Activated T-cell treated with anti-CD3 and anti-CD28 coated beads, Interleukin-2, amount 50 U/mL, for 72 hours (primary cell): ENCODE measurements at regions not wholly inside any gene's neighbourhood (a gene's known extent, or its start where the extent isn't known, plus 50 kb on each side); places are given as distances from the start of the nearest gene placed in this dataset.
"Not testable (repeated sequence)": the region's sequence is repeated elsewhere in the genome, so short reads cannot be mapped to it uniquely, and the experiment has no call there.

ENCODE experiments used
- ATAC-seq, 2 donors: fragments of 150-1000 bp; cut with Tn5 transposase; replicated peaks in 1 of 2; 2 replicates each; pipeline ENCODE4 v1.10.0; 2021; ENCODE audit warnings: moderate library complexity in 2 of 2, mild to moderate bottlenecking in 1 of 2
- DNase-seq, 2 donors: peaks; one replicate each; pipeline ENCODE4 v3.0.0; 2021 to 2022; ENCODE audit warnings: mixed read lengths in 1 of 2
- H3K27ac Mint-ChIP-seq: one replicate; pipeline ENCODE4 v1.8.0; 2022; ENCODE audit warnings: mild to moderate bottlenecking, moderate library complexity, mixed read lengths
- H3K27me3 Mint-ChIP-seq: one replicate; pipeline ENCODE4 v1.8.0; 2022; ENCODE audit warnings: low read depth, mixed read lengths
- H3K36me3 Mint-ChIP-seq, 2 donors: one replicate each; pipeline ENCODE4 v1.8.0; 2022; ENCODE audit warnings: mixed read lengths in 2 of 2, mild to moderate bottlenecking in 1 of 2; ENCODE audit not compliant: insufficient read depth in 2 of 2
- H3K4me1 Mint-ChIP-seq: one replicate; pipeline ENCODE4 v1.8.0; 2022; ENCODE audit warnings: low read depth, mixed read lengths
- H3K4me3 Mint-ChIP-seq, 2 donors: one replicate each; pipeline ENCODE4 v1.8.0; 2022; ENCODE audit warnings: mild to moderate bottlenecking in 2 of 2, mixed read lengths in 2 of 2, moderate library complexity in 2 of 2
- H3K9me3 Mint-ChIP-seq, 2 donors: one replicate each; pipeline ENCODE4 v1.8.0; 2022; ENCODE audit warnings: mixed read lengths in 2 of 2

GRCh38 chr4:184896868-184897715 is 71.3 kb upstream of the ACSL1 start:
- Mint-ChIP-seq H3K27me3 (no peaks in the 10 kb centered on the region), H3K9me3 (peaks cover 0 to 1% of the 10 kb centered on the region in 2 donors), H3K4me3 (peak overlapping the region in 1 of 2 donors; percentile 20), H3K27ac (no peak overlapping the region), H3K4me1 (peaks cover 10% of the 10 kb centered on the region), H3K36me3 (no peaks in the 10 kb centered on the region)
- ATAC-seq: peak in 1 of 2 donors; percentile 68
- DNase-seq: peak in 1 of 2 donors; percentile 2

GRCh38 chr4:184897895-184898294 is 72.1 kb upstream of the ACSL1 start:
- DNase-seq: no peak
- H3K4me3 Mint-ChIP-seq: no peak overlapping the region
- H3K27me3 Mint-ChIP-seq: no peaks in the 10 kb centered on the region
- no peak overlapping the region for H3K27ac Mint-ChIP-seq
- H3K9me3 Mint-ChIP-seq: peaks cover 0 to 1% of the 10 kb centered on the region in 2 donors
- no peaks in the 10 kb centered on the region for H3K36me3 Mint-ChIP-seq
- no peak for ATAC-seq
- H3K4me1 Mint-ChIP-seq: peaks cover 10% of the 10 kb centered on the region

- H3K9me3 Mint-ChIP-seq: peaks cover 0 to 1% of the 10 kb centered on the region in 2 donors
- H3K27me3 Mint-ChIP-seq: no peaks in the 10 kb centered on the region
- H3K4me3 Mint-ChIP-seq: no peak overlapping the region
- ATAC-seq (no peak), DNase-seq (no peak)
- H3K4me1 Mint-ChIP-seq: peaks cover 10% of the 10 kb centered on the region
- no peaks in the 10 kb centered on the region for H3K36me3 Mint-ChIP-seq
- no peak overlapping the region for H3K27ac Mint-ChIP-seq
These were observed 73.0 kb upstream of the ACSL1 start for GRCh38 chr4:184898793-184899192.

GRCh38 chr4:184899261-184900134 is 73.7 kb upstream of the ACSL1 start:
- Mint-ChIP-seq H3K27ac (no peak overlapping the region), H3K27me3 (no peaks in the 10 kb centered on the region), H3K4me3 (no peak overlapping the region), H3K9me3 (no peaks in the 10 kb centered on the region), H3K36me3 (no peaks in the 10 kb centered on the region), H3K4me1 (peaks cover 10% of the 10 kb centered on the region)
- ATAC-seq (peak in 1 of 2 donors; percentile 59), DNase-seq (no peak)

- no peaks in the 10 kb centered on the region for H3K9me3 Mint-ChIP-seq
These were observed 74.4 kb upstream of the ACSL1 start for GRCh38 chr4:184900184-184900583.

GRCh38 chr4:184902550-184902949 is 76.8 kb upstream of the ACSL1 start:
- Mint-ChIP-seq H3K4me3 (no peak overlapping the region), H3K27me3 (no peaks in the 10 kb centered on the region), H3K9me3 (no peaks in the 10 kb centered on the region), H3K4me1 (no peaks in the 10 kb centered on the region), H3K36me3 (no peaks in the 10 kb centered on the region), H3K27ac (no peak overlapping the region)
- DNase-seq (no peak), ATAC-seq (no peak)

More at GRCh38 chr4:184900184-184900583, 74.4 kb upstream of the ACSL1 start:
- Mint-ChIP-seq H3K4me3 (no peak overlapping the region), H3K27ac (no peak overlapping the region), H3K4me1 (peaks cover 10% of the 10 kb centered on the region), H3K36me3 (no peaks in the 10 kb centered on the region), H3K27me3 (no peaks in the 10 kb centered on the region)
- DNase-seq (no peak), ATAC-seq (no peak)

GRCh38 chr4:184906480-184907097 is 80.8 kb upstream of the ACSL1 start:
- H3K27me3 Mint-ChIP-seq: no peaks in the 10 kb centered on the region
- H3K4me3 Mint-ChIP-seq: no peak overlapping the region
- no peaks in the 10 kb centered on the region for H3K9me3 Mint-ChIP-seq
- H3K27ac Mint-ChIP-seq: no peak overlapping the region
- H3K36me3 Mint-ChIP-seq: no peaks in the 10 kb centered on the region
- ATAC-seq (no peak), DNase-seq (no peak)
- H3K4me1 Mint-ChIP-seq: no peaks in the 10 kb centered on the region

- no peak overlapping the region for H3K27ac Mint-ChIP-seq
- no peaks in the 10 kb centered on the region for H3K4me1 Mint-ChIP-seq
- no peak overlapping the region for H3K4me3 Mint-ChIP-seq
- DNase-seq (no peak), ATAC-seq (peak in 1 of 2 donors; percentile 56)
- peaks cover 2% of the 10 kb centered on the region in 2 donors for H3K9me3 Mint-ChIP-seq
- H3K27me3 Mint-ChIP-seq: no peaks in the 10 kb centered on the region
- H3K36me3 Mint-ChIP-seq: peaks cover 2% of the 10 kb centered on the region in 2 donors
These were observed 81.4 kb upstream of the ACSL1 start for GRCh38 chr4:184907216-184907615.

- no peak for DNase-seq
- Mint-ChIP-seq H3K4me3 (no peak overlapping the region), H3K4me1 (no peaks in the 10 kb centered on the region), H3K27me3 (no peaks in the 10 kb centered on the region), H3K27ac (no peak overlapping the region), H3K36me3 (peaks cover 6% of the 10 kb centered on the region in 2 donors), H3K9me3 (peaks cover 3 to 8% of the 10 kb centered on the region in 2 donors)
- no peak for ATAC-seq
These were observed 82.0 kb upstream of the ACSL1 start for GRCh38 chr4:184907810-184908209.

- H3K4me3 Mint-ChIP-seq: peak overlapping the region in 1 of 2 donors; percentile 10
- no peak overlapping the region for H3K27ac Mint-ChIP-seq
- no peaks in the 10 kb centered on the region for H3K4me1 Mint-ChIP-seq
- ATAC-seq (no peak), DNase-seq (peak; percentile 12 to 51)
- H3K27me3 Mint-ChIP-seq: no peaks in the 10 kb centered on the region
- H3K9me3 Mint-ChIP-seq: peaks cover 3 to 10% of the 10 kb centered on the region in 2 donors
- H3K36me3 Mint-ChIP-seq: peaks cover 6% of the 10 kb centered on the region in 2 donors
These were observed 85.5 kb upstream of the ACSL1 start for GRCh38 chr4:184911310-184911709.

GRCh38 chr4:184913356-184914143 is 87.8 kb upstream of the ACSL1 start:
- Mint-ChIP-seq H3K4me1 (no peaks in the 10 kb centered on the region), H3K9me3 (peaks cover 5 to 10% of the 10 kb centered on the region in 2 donors), H3K27me3 (no peaks in the 10 kb centered on the region), H3K36me3 (peaks cover 6% of the 10 kb centered on the region in 2 donors), H3K4me3 (no peak overlapping the region), H3K27ac (no peak overlapping the region)
- ATAC-seq (no peak), DNase-seq (no peak)

GRCh38 chr4:184918799-184919198 is 93.0 kb upstream of the ACSL1 start:
- H3K4me1 Mint-ChIP-seq, H3K27me3 Mint-ChIP-seq, H3K4me3 Mint-ChIP-seq, H3K27ac Mint-ChIP-seq, ATAC-seq, H3K36me3 Mint-ChIP-seq, DNase-seq, H3K9me3 Mint-ChIP-seq: not testable (repeated sequence)
